ENCODE measurements at regions not wholly inside any gene's neighbourhood (a gene's known extent, or its start where the extent isn't known, plus 50 kb on each side); places are given as distances from the start of the nearest gene placed in this dataset.

GRCh38 chr4:160595646-160596045 lies 1492.8 kb downstream of the RAPGEF2 start:
- H3K4me1 ChIP-seq: no peaks in the 10 kb centered on the region
- no peak for TF ChIP-seq CTCF (IDR thresholded peaks at IDR 0.05)
- no peaks in the 10 kb centered on the region for H3K27me3 ChIP-seq
- H3K4me3 ChIP-seq: no peak overlapping the region
- H3K36me3 ChIP-seq: no peaks in the 10 kb centered on the region
- no peak overlapping the region for H3K27ac ChIP-seq
- peaks cover 0 to 2% (median 0%) of the 10 kb centered on the region in 11 donors for H3K9me3 ChIP-seq
- whole genome bisulfite sequencing, 2 donors: 70 to 78% methylated on average over 5 of the region's 5 CpGs
- no peak for DNase-seq
- no peak for ATAC-seq
- intact Hi-C loops (cut with DNase I): no loop called here

GRCh38 chr4:160604541-160604940 lies 1501.7 kb downstream of the RAPGEF2 start:
- H3K27me3 ChIP-seq: no peaks in the 10 kb centered on the region
- ATAC-seq: no peak
- DNase-seq: no peak
- intact Hi-C loops (cut with DNase I): no loop called here
- H3K4me3 ChIP-seq: no peak overlapping the region
- no peaks in the 10 kb centered on the region for H3K36me3 ChIP-seq
- no peak for TF ChIP-seq CTCF (IDR thresholded peaks at IDR 0.05)
- 89 to 92% methylated on average over 4 of the region's 4 CpGs for WGBS, 2 donors
- H3K4me1 ChIP-seq: no peaks in the 10 kb centered on the region
- peaks cover 0 to 18% (median 0%) of the 10 kb centered on the region in 11 donors for H3K9me3 ChIP-seq
- no peak overlapping the region for H3K27ac ChIP-seq

- H3K27me3 ChIP-seq: no peaks in the 10 kb centered on the region
- TF ChIP-seq CTCF (IDR thresholded peaks at IDR 0.05): no peak
- H3K36me3 ChIP-seq: no peaks in the 10 kb centered on the region
- no peaks in the 10 kb centered on the region for H3K4me1 ChIP-seq
- DNase-seq (no peak), ATAC-seq (no peak)
- no peak overlapping the region for H3K27ac ChIP-seq
- H3K4me3 ChIP-seq: no peak overlapping the region
- peaks cover 0 to 13% (median 0%) of the 10 kb centered on the region in 11 donors for H3K9me3 ChIP-seq
- intact Hi-C loops (cut with DNase I): no loop called here
- WGBS, 2 donors: 72 to 75% methylated on average over 3 of the region's 3 CpGs
Observed at GRCh38 chr4:160611181-160611580, 1508.3 kb downstream of the RAPGEF2 start.

GRCh38 chr4:160631044-160631443 lies 1528.2 kb downstream of the RAPGEF2 start:
- Histone ChIP-seq H3K4me1 (no peaks in the 10 kb centered on the region), H3K27ac (no peak overlapping the region), H3K9me3 (peaks cover 0 to 39% (median 22%) of the 10 kb centered on the region in 11 donors), H3K27me3 (no peaks in the 10 kb centered on the region), H3K36me3 (no peaks in the 10 kb centered on the region), H3K4me3 (no peak overlapping the region)
- WGBS, 2 donors: 80 to 89% methylated on average over 1 of the region's 1 CpG
- ATAC-seq (no peak), DNase-seq (no peak)
- no peak for TF ChIP-seq CTCF (IDR thresholded peaks at IDR 0.05)
- intact Hi-C loops (cut with DNase I): no loop called here
